NB4 (cell line): ENCODE measurements at regions not wholly inside any gene's neighbourhood (a gene's known extent, or its start where the extent isn't known, plus 50 kb on each side); places are given as distances from the start of the nearest gene placed in this dataset.

ENCODE experiments used
- DNase-seq: peaks from one replicate; pipeline ENCODE4 v3.0.0; 2010; ENCODE audit warnings: low read depth
- H3K4me3 ChIP-seq: one replicate; pipeline ENCODE4 v1.5.1; 2011; ENCODE audit warnings: mild to moderate bottlenecking, low read depth, low read length, moderate library complexity
- MYC ChIP-seq: IDR thresholded peaks from 2 replicates; pipeline ENCODE4 v1.6.1; 2011; ENCODE audit warnings: low read depth, low read length
- POLR2A ChIP-seq: IDR thresholded peaks from 2 replicates; pipeline ENCODE4 v1.6.1; 2011; ENCODE audit warnings: mild to moderate bottlenecking; ENCODE audit not compliant: insufficient read length; ENCODE audit errors: extremely low read depth
- TF ChIP-seq, protein P1 (sequence below): IDR thresholded peaks from one replicate; pipeline ENCODE4 v1.5.1; 2012; ENCODE audit warnings: low read depth, low read length
- TF ChIP-seq, protein P2 (sequence below): IDR thresholded peaks from 2 replicates; pipeline ENCODE4 v1.6.1; 2011; ENCODE audit warnings: low read depth, low read length

- DNase-seq: no peak
- no peak overlapping the region for H3K4me3 ChIP-seq
- TF ChIP-seq POLR2A: no peak
- TF ChIP-seq, protein P1, sequence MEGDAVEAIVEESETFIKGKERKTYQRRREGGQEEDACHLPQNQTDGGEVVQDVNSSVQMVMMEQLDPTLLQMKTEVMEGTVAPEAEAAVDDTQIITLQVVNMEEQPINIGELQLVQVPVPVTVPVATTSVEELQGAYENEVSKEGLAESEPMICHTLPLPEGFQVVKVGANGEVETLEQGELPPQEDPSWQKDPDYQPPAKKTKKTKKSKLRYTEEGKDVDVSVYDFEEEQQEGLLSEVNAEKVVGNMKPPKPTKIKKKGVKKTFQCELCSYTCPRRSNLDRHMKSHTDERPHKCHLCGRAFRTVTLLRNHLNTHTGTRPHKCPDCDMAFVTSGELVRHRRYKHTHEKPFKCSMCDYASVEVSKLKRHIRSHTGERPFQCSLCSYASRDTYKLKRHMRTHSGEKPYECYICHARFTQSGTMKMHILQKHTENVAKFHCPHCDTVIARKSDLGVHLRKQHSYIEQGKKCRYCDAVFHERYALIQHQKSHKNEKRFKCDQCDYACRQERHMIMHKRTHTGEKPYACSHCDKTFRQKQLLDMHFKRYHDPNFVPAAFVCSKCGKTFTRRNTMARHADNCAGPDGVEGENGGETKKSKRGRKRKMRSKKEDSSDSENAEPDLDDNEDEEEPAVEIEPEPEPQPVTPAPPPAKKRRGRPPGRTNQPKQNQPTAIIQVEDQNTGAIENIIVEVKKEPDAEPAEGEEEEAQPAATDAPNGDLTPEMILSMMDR: no peak
- no peak for TF ChIP-seq MYC
- TF ChIP-seq, protein P2, sequence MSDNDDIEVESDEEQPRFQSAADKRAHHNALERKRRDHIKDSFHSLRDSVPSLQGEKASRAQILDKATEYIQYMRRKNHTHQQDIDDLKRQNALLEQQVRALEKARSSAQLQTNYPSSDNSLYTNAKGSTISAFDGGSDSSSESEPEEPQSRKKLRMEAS: no peak
Observed at GRCh38 chr13:30364876-30365275, 57.4 kb upstream of the UBE2L5 start.

DNA sequence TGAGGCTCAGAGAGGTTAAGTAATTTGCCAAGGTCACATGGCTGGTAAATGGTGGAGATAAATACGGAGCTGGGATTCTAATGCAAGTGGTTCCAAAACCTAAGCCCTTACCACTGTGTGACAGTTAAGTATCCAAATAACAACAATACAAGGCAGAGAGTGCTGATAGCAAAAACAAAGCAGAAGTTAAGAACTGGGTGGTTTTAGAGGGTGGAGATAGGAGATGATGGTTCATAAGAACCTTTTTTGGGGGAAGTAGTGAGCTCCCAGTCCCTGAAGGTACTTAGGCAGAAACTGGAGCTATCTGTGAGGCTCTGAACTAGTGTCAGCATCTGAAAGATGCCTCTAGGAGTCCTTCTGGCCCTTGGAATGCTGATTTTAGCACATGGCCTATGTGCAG, 56.2 kb upstream of the UBE2L5 start:
- TF ChIP-seq, protein P2: peak; percentile 14; the same call in 1 of the 2 replicates
- no peak for TF ChIP-seq MYC
- peak; percentile 61 for DNase-seq
- H3K4me3 ChIP-seq: no peak overlapping the region

GRCh38 chr13:30367296-30367695, 55.0 kb upstream of the UBE2L5 start:
- no peak overlapping the region for H3K4me3 ChIP-seq
- TF ChIP-seq POLR2A: no peak
- TF ChIP-seq, protein P2: no peak
- TF ChIP-seq MYC: no peak
- TF ChIP-seq, protein P1: no peak
- DNase-seq: no peak

GRCh38 chr13:30370146-30370545, 52.1 kb upstream of the UBE2L5 start:
- no peak overlapping the region for H3K4me3 ChIP-seq
- no peak for DNase-seq
- TF ChIP-seq, protein P1: no peak
- TF ChIP-seq, protein P2: no peak
- no peak for TF ChIP-seq POLR2A

GRCh38 chr13:30370916-30371521, 51.3 kb upstream of the UBE2L5 start:
- DNase-seq: no peak
- TF ChIP-seq, protein P2: no peak
- TF ChIP-seq, protein P1: no peak
- no peak; the same call in 1 of the 2 replicates for TF ChIP-seq MYC
- TF ChIP-seq POLR2A: no peak
- H3K4me3 ChIP-seq: peak overlapping the region; percentile 8

GRCh38 chr13:30371649-30372265, 50.5 kb upstream of the UBE2L5 start:
- H3K4me3 ChIP-seq: peak overlapping the region; percentile 60
- TF ChIP-seq, protein P1: no peak
- TF ChIP-seq MYC (peak; percentile 99), POLR2A (peak; percentile 77)
- TF ChIP-seq, protein P2: peak; percentile 99
- peak; percentile 100 for DNase-seq
